Natural killer cell (primary cell): ENCODE measurements at regions not wholly inside any gene's neighbourhood (a gene's known extent, or its start where the extent isn't known, plus 50 kb on each side); places are given as distances from the start of the nearest gene placed in this dataset.

ENCODE experiments used
- ATAC-seq, 3 donors: fragments of 150-1000 bp in 2 of 3; fragments of 200-7000 bp in 1 of 3; cut with Tn5 transposase; 1 replicate in 1 of 3; 2 replicates in 2 of 3; pipeline ENCODE4 v1.10.0; 2021; ENCODE audit warnings: mild to moderate bottlenecking in 2 of 3, moderate library complexity in 2 of 3
- DNase-seq, 2 donors: peaks; one replicate each; pipeline versions ENCODE4 v3.0.0 to v3.0.0-alpha.2; 2013 to 2021; ENCODE audit warnings: mixed read lengths in 1 of 2
- H3K27ac ChIP-seq: one replicate; pipeline ENCODE4 v1.5.1; 2013; ENCODE audit warnings: mild to moderate bottlenecking, low read length
- H3K27me3 ChIP-seq: one replicate; pipeline ENCODE4 v1.6.1; 2013; ENCODE audit warnings: low read length; ENCODE audit not compliant: control insufficient read depth, insufficient read depth
- H3K36me3 ChIP-seq: one replicate; pipeline ENCODE4 v1.6.1; 2013; ENCODE audit warnings: low read length; ENCODE audit not compliant: control insufficient read depth, insufficient read depth
- H3K4me1 ChIP-seq: one replicate; pipeline ENCODE4 v1.6.1; 2013; ENCODE audit warnings: low read length; ENCODE audit not compliant: control insufficient read depth, insufficient read depth
- H3K4me3 ChIP-seq: one replicate; pipeline ENCODE4 v1.5.1; 2013; ENCODE audit warnings: low read length
- H3K9me3 ChIP-seq: one replicate; pipeline ENCODE4 v1.6.1; 2013; ENCODE audit warnings: low read length; ENCODE audit not compliant: control insufficient read depth, insufficient read depth
- H3K27ac Mint-ChIP-seq, 2 donors: one replicate each; pipeline ENCODE4 v1.8.0; 2022; ENCODE audit warnings: mild to moderate bottlenecking in 2 of 2, mixed read lengths in 2 of 2, moderate library complexity in 1 of 2
- H3K27me3 Mint-ChIP-seq, 2 donors: one replicate each; pipeline ENCODE4 v1.8.0; 2022; ENCODE audit warnings: low read depth in 2 of 2, mixed read lengths in 2 of 2
- H3K36me3 Mint-ChIP-seq: one replicate; pipeline ENCODE4 v1.8.0; 2022; ENCODE audit warnings: mixed read lengths
- H3K4me1 Mint-ChIP-seq, 2 donors: one replicate each; pipeline ENCODE4 v1.8.0; 2022; ENCODE audit warnings: mixed read lengths in 2 of 2
- H3K4me3 Mint-ChIP-seq: one replicate; pipeline ENCODE4 v1.8.0; 2022; ENCODE audit warnings: mild to moderate bottlenecking, moderate library complexity, mixed read lengths
- H3K9me3 Mint-ChIP-seq, 2 donors: one replicate each; pipeline ENCODE4 v1.8.0; 2022; ENCODE audit warnings: mixed read lengths in 2 of 2
- WGBS: methylation state at CpG from one replicate; pipeline ENCODE4 v1.1.7; 2013; ENCODE audit warnings: missing lambda C conversion rate; ENCODE audit not compliant: insufficient coverage; 5-methylcytosine and 5-hydroxymethylcytosine counted together
- intact Hi-C: fragments of 100-400 bp; cut with micrococcal nuclease; formaldehyde crosslinking; loops from one replicate; pipeline ENCODE4 v1.14.2; 2022
- TF ChIP-seq, protein P1 (sequence below): fragments of 200-600 bp; IDR thresholded peaks from one replicate; pipeline ENCODE4 v1.8.0; 2022; ENCODE audit warnings: antibody characterized with exemption

GRCh38 chr11:106288822-106289387 is 211.4 kb downstream of the AASDHPPT start:
- TF ChIP-seq, protein P1, sequence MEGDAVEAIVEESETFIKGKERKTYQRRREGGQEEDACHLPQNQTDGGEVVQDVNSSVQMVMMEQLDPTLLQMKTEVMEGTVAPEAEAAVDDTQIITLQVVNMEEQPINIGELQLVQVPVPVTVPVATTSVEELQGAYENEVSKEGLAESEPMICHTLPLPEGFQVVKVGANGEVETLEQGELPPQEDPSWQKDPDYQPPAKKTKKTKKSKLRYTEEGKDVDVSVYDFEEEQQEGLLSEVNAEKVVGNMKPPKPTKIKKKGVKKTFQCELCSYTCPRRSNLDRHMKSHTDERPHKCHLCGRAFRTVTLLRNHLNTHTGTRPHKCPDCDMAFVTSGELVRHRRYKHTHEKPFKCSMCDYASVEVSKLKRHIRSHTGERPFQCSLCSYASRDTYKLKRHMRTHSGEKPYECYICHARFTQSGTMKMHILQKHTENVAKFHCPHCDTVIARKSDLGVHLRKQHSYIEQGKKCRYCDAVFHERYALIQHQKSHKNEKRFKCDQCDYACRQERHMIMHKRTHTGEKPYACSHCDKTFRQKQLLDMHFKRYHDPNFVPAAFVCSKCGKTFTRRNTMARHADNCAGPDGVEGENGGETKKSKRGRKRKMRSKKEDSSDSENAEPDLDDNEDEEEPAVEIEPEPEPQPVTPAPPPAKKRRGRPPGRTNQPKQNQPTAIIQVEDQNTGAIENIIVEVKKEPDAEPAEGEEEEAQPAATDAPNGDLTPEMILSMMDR: no peak
- WGBS: 60% methylated on average over 1 of the region's 1 CpG

GRCh38 chr11:106292526-106292925 is 215.1 kb downstream of the AASDHPPT start:
- Mint-ChIP-seq H3K27ac (no peak overlapping the region), H3K4me3 (no peak overlapping the region), H3K36me3 (no peaks in the 10 kb centered on the region), H3K27me3 (no peaks in the 10 kb centered on the region), H3K9me3 (peaks cover 4 to 13% of the 10 kb centered on the region in 2 donors), H3K4me1 (no peaks in the 10 kb centered on the region)
- 83% methylated on average over 1 of the region's 3 CpGs for WGBS
- H3K4me3 ChIP-seq: no peak overlapping the region
- ATAC-seq (no peak), DNase-seq (no peak)
- H3K4me1 ChIP-seq: no peaks in the 10 kb centered on the region
- H3K9me3 ChIP-seq: peaks cover 2% of the 10 kb centered on the region
- TF ChIP-seq, protein P1: no peak
- no peaks in the 10 kb centered on the region for H3K27me3 ChIP-seq
- no peak overlapping the region for H3K27ac ChIP-seq
- no peaks in the 10 kb centered on the region for H3K36me3 ChIP-seq
- intact Hi-C loops: no loop called here

More at GRCh38 chr11:106288822-106289387, 211.4 kb downstream of the AASDHPPT start:
- Mint-ChIP-seq H3K27ac (no peak overlapping the region), H3K9me3 (peaks cover 7 to 13% of the 10 kb centered on the region in 2 donors), H3K36me3 (no peaks in the 10 kb centered on the region), H3K27me3 (no peaks in the 10 kb centered on the region), H3K4me3 (no peak overlapping the region), H3K4me1 (no peaks in the 10 kb centered on the region)
- Histone ChIP-seq H3K36me3 (no peaks in the 10 kb centered on the region), H3K4me3 (no peak overlapping the region), H3K27me3 (no peaks in the 10 kb centered on the region), H3K27ac (no peak overlapping the region), H3K4me1 (no peaks in the 10 kb centered on the region), H3K9me3 (no peaks in the 10 kb centered on the region)
- DNase-seq: no peak
- no peak for ATAC-seq
- intact Hi-C loops: no loop called here

DNA sequence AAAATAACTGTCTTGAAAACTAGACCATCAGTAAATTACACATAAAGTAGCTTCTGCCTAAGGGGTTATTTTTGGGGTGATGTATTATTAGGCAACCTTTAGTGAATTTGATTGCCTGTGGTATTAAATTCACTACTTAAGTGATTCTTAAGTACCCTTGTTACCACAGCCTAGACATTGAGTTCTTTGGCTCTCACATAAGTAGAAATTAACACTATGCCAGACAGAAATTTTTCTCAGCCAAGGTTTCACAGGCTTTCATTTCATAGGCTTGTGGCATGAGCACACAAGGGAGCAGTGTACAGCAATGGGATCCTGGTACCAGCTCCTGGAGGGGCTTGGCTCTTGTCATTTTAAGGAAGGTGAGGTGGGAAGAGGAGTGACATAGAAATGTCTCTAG is 218.5 kb downstream of the AASDHPPT start:
- Mint-ChIP-seq H3K4me1 (no peaks in the 10 kb centered on the region), H3K27me3 (no peaks in the 10 kb centered on the region), H3K36me3 (no peaks in the 10 kb centered on the region), H3K27ac (no peak overlapping the region), H3K9me3 (peaks cover 7 to 9% of the 10 kb centered on the region in 2 donors), H3K4me3 (no peak overlapping the region)
- no peaks in the 10 kb centered on the region for H3K4me1 ChIP-seq
- DNase-seq: no peak
- H3K36me3 ChIP-seq: no peaks in the 10 kb centered on the region
- peaks cover 2% of the 10 kb centered on the region for H3K9me3 ChIP-seq
- H3K4me3 ChIP-seq: no peak overlapping the region
- intact Hi-C loops: no loop called here
- TF ChIP-seq, protein P1: no peak
- no peak overlapping the region for H3K27ac ChIP-seq
- no peak for ATAC-seq
- H3K27me3 ChIP-seq: no peaks in the 10 kb centered on the region

- no peak overlapping the region for H3K27ac Mint-ChIP-seq
- H3K4me3 ChIP-seq: no peak overlapping the region
- intact Hi-C loops: no loop called here
- DNase-seq (no peak), ATAC-seq (no peak)
- no peaks in the 10 kb centered on the region for H3K27me3 ChIP-seq
- peaks cover 7% of the 10 kb centered on the region for H3K9me3 ChIP-seq
- WGBS: 64% methylated on average over 1 of the region's 2 CpGs
- no peaks in the 10 kb centered on the region for H3K27me3 Mint-ChIP-seq
- H3K36me3 ChIP-seq: no peaks in the 10 kb centered on the region
- no peaks in the 10 kb centered on the region for H3K4me1 Mint-ChIP-seq
- no peak overlapping the region for H3K27ac ChIP-seq
- no peak overlapping the region for H3K4me3 Mint-ChIP-seq
- TF ChIP-seq, protein P1: no peak
- no peaks in the 10 kb centered on the region for H3K4me1 ChIP-seq
- peaks cover 14 to 25% of the 10 kb centered on the region in 2 donors for H3K9me3 Mint-ChIP-seq
- H3K36me3 Mint-ChIP-seq: peaks cover 18% of the 10 kb centered on the region
Observed at GRCh38 chr11:106302416-106302815, 225.0 kb downstream of the AASDHPPT start.
